Right kidney (tissue), 1 donor: ENCODE measurements at regions not wholly inside any gene's neighbourhood (a gene's known extent, or its start where the extent isn't known, plus 50 kb on each side); places are given as distances from the start of the nearest gene placed in this dataset.

ENCODE experiments used
- DNase-seq: peaks from one replicate; pipeline ENCODE4 v3.0.0-alpha.2; 2016

DNA sequence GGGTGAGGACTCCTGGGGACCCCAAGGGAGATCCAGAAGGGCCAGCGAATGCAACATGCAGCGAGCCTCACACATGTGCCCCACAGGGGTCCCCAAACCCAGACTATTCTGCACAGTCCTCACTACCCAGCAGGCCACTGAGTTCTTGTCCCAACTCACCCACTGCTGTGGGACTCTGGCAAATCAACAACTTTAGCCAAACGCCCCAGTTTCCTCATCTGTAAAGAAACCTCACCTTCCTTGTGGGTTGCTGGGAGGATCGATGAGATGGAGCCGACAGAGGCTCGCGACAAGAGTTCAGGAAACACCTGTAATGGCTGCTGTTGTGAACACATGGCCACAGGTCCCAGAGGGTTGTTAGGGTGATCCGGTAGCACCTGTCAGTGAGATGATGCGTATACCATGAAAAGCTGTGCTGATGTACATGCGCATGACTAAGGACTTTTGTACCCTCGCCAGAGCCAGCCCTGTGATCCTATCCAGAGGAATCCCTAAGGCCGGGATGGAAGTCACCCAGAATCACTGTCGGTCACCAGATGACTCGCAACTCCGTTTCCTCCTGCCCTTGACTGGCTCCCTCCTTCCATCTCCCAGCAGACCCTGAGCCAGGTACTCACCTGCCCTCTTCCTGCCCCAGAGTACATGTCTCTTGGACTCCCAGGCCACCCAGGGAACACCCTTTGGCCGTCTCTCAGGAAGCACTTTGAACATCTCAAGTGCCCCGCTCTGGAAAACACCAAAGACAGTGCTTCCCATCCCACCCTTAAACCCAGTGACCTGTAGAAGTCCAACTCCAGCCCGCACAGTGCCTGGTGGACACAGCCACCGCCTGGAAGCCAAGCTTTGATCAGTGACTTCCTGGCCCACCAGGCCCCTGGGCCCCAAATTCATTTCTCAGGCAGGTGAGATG lies 103.3 kb upstream of the ID2 start:
- no peak for DNase-seq

GRCh38 chr2:8579485-8580085 lies 102.3 kb upstream of the ID2 start:
- DNase-seq = peak; percentile 24

DNA sequence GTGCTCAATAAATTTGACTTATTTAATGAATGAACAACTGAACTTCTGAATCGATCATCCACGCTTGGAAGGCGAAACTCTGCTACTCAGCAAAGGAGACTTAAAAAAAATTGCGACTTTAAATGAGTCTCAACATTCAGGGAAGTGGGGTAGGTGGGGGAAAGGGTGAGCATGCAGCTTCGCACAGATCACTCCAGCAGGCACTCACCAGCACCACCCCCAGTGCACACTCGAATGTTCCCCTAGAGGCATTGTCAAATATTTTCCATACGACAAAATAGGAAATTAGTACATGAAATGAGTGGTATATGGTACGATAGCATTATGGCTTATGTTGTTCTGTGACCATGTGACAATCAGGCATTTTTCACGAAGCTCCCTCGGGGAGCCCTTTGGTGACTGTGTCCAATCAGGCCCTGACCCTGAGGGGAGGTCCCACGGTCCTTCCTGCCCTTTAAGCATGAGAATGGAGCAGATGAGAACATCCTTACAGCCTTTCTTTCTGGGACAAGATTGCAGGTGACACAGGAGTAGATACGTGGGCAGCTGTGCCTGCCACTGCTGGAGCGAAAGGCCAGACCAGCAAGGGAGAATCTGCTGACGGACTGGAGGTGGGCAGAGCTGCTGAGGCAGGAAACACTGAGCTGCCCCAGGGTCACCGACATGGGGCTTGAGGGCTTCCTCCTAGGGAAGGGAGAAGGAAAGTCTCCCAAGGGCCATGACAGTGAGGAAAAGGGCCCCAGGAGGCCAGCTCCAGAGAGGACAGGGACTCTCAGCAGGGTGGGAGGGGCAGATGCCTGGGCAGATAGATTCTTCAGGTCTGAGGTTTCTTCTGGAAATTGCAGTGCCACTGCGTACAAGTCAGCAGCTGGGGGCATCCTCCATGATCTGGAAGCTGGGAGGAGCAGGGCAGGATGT lies 101.3 kb upstream of the ID2 start:
- DNase-seq = peak; percentile 3

- DNase-seq = no peak
These were observed 100.7 kb upstream of the ID2 start for GRCh38 chr2:8581234-8581561.

DNA sequence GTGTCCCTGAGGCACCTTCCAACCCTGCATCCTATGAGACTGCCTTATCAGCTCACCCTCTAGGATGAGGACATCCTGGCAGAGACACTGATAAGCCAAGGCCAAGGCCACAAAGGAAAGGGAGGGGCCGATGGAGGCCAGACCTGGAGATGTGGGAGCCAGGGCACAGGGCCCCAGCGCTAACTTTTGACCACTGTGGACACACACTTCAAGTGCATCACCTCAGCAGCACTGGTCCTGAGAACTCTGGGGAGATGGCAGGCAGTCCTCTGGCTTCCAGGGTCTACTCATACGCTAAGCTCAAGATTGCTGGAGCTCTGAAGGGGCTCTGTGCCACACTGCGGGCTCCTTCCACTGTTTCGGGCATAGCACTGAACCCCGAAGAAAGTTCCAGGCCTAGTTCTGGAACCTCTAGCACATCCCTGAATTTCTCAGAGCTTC lies 100.2 kb upstream of the ID2 start:
- no peak for DNase-seq

DNA sequence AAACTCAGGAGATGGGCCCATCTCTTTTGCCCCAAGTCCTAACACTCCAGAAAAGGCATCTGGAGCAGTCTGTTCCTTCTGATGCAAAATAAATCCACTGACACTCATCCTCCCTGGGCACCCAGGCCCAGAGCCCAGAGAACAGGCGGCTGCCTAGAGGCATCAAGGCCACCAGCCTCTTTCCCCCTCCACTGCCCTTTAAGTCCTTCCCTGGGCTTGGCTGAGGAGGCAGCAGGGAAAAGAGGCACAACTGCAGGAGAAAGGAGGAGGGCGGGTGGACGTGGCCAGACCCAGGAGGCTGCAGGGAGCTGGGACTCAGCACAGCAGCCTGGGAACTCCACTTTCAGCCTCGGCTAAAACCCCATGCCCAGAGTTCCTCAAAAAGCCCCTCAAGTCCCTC lies 99.7 kb upstream of the ID2 start:
- DNase-seq = no peak

DNA sequence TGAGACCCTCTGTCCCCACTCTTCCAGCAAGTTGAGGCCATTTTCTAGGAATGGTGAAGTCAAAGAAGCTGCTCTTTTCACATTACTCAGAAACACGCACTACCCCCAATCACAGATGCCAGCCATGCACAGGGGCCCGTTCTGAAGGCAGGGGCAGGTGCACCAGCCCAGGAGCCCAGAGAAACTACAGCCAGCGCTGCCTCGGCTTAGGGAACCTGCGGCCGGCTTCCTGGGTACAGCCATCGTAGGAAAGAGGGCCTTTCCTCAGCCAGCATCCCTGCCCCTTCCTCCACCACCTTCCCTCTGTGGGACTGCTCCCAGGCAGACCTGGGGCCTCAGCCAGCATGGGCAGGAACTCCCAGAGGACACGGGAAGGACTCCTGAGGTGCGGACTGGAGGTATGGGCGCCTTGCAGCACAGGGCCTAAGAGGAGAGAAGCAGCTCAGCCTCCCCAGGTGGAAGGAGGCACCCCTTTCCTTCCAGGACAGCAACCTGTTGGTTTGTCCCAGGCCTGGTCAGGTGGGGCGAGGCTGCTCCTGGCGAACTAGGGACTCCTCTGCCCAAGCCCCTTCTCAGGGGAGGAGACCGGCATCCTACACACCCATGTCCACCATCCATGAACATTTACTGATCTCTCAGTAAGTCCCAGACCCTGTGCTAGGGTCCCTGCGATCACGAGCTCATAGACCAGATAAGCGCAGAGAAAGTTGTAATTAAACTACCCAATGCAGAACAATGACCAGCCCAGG lies 99.0 kb upstream of the ID2 start:
- no peak for DNase-seq

DNA sequence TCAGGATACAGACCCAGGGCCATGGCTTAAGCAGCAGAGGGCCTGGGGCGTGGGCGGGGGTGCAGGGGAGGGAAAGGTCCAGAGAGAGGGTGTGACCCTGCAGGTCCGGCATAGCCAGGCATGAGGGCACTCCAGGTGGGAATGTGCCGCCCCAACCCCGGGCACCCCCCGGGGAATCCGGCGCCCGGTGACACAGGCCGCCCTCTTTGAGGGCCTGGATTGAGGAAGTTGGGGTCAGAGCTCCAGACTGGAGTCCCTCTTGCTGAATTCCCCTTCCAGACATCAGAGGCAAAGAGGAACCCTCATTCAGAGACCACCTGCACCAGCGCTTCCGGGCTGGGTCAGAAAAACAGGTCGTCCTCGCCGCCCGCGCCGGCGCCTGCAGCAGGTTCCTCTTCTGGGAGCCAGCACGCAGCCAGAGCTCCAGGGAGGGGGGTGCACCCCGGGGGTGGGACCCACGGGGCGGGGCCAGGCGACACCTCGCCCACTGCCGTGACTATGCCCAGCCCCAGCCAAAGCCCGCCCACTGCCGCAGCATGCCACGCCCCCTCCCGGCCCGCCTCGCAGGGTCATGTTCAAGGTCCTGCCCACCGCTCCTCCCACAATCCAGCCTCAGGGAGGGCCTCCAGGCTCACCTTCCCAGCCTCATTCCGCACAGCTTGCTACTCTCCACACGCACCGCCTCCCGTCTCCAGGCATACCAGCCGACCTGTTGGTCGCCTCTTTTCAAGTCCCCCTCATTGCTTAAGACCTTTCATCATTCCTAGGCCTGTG lies 98.3 kb upstream of the ID2 start:
- peak; percentile 80 for DNase-seq

DNA sequence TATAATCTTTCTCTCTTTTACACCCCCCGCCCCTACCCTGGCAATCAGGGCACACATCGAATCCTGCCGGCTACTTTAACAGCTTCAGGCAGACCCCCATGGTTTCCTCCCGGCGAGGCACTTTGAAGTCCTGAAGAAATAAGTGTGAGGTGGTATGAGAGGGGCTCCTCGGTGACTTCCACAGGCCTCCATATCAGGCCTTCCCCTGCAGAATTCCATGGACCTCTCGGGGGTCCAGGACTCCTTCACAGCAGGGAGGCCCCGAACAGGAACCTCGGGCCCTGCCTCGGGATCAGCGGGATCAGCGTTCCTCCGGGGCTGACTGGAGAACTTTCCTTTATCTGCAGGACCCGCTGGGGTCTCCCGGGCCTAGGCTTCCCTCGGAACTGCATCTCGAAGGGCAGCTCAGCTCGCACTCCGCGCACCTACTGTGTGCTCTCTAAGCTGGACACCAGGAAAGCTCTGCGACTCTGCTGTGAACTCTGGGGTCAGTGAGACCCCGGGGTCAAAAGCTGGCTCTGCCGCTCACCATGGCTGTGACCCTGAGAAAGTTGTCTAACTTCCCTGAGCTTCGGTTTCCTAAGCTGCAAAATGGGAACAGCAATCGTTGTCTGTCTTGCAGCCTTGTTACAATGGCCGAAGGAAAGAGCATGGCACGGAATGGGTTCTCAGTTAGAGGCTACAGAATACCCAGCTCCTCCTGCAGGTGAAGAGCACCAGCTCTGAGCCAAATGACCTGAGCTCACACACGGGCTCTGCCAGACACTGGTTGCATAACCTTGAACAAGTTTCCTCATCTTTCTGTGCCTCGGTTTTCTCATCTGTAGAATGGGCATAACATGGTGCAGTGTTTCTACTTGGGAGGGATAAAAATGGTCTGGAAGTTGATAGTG lies 97.4 kb upstream of the ID2 start:
- peak; percentile 60 for DNase-seq

GRCh38 chr2:8586457-8587051 lies 95.3 kb upstream of the ID2 start:
- no peak for DNase-seq

- DNase-seq = no peak
These were observed 94.5 kb upstream of the ID2 start for GRCh38 chr2:8587251-8587791.

- DNase-seq = no peak
These were observed 93.7 kb upstream of the ID2 start for GRCh38 chr2:8587920-8588830.

- no peak for DNase-seq
These were observed 93.0 kb upstream of the ID2 start for GRCh38 chr2:8588831-8589191.

GRCh38 chr2:8589721-8590120 lies 92.1 kb upstream of the ID2 start:
- DNase-seq = no peak

GRCh38 chr2:8590938-8591337 lies 90.9 kb upstream of the ID2 start:
- DNase-seq = no peak

DNA sequence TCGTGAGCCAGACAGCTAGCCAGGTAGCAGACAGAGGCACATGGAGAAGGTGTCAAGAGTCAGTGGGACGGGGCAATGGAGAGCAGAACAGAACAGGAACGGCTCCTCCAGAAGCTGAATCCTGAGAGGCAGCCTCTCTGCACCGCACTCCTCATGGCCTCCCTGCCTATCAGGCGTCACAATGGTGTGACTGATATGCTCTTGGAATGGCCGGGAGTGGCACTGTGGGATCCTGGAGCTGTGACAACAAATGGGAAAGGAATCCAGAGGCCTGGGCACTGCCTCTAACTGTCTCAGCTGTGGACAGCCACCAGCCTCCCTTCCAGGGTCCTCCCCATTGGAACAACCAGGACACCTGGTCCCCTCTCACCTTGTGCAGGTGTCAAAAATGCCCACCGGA lies 89.1 kb upstream of the ID2 start:
- DNase-seq = no peak

DNA sequence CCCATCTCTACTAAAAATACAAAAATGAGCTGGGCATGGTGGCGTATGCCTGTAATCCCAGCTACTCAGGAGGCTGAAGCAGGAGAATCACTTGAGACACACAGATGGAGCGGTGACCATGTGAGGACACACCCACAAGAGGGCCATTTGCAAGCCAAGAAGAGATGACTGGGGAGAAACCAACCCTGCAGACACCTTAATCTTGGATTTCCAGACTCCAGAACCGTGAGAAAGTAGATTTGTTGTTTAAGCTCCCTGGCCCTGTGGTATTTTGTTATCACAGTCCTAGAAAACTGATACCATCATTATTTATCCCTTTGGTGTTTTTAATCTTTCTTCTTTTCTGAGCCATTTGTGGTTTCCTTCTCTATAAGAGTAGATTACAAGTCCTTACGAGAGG lies 88.6 kb upstream of the ID2 start:
- no peak for DNase-seq

GRCh38 chr2:8594731-8595427 lies 87.0 kb upstream of the ID2 start:
- DNase-seq = no peak
